ENCODE measurements at regions not wholly inside any gene's neighbourhood (a gene's known extent, or its start where the extent isn't known, plus 50 kb on each side); places are given as distances from the start of the nearest gene placed in this dataset.

- TF ChIP-seq CTCF (IDR thresholded peaks at IDR 0.05; ENCODE audit: borderline replicate concordance, insufficient read depth, low read depth, low read length): no peak
- H3K4me3 ChIP-seq (ENCODE audit: low read depth, low read length): no peak overlapping the region
Measured at GRCh38 chr13:22405891-22406290, 735.0 kb downstream of the FGF9 start.

GRCh38 chr13:22412452-22412851 lies 741.6 kb downstream of the FGF9 start:
- TF ChIP-seq CTCF (IDR thresholded peaks at IDR 0.05; ENCODE audit: borderline replicate concordance, insufficient read depth, low read depth, low read length): no peak
- no peak overlapping the region for H3K4me3 ChIP-seq (ENCODE audit: low read depth, low read length)

DNA sequence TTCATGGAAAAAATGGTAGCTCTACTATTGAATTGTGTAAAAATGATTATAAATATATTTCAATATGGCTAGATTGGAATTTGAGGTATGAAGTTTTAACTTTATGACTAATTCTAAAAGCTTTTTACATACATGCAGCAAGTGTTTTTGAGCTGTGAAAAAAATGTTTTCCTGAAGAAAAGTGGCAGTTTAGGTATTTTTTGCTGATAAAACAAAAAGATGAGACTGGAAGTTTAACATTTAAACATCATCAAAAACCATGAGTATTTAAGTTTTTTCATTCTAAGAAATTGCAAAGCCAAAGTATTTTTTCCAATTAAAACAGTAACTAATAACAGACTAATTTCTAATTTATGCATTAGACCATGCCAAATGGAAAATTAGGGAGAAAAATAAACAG lies 751.1 kb downstream of the FGF9 start:
- H3K4me3 ChIP-seq (ENCODE audit: low read depth, low read length): no peak overlapping the region
- no peak for TF ChIP-seq CTCF (IDR thresholded peaks at IDR 0.05; ENCODE audit: borderline replicate concordance, insufficient read depth, low read depth, low read length)

GRCh38 chr13:22422712-22423111 lies 751.8 kb downstream of the FGF9 start:
- no peak overlapping the region for H3K4me3 ChIP-seq (ENCODE audit: low read depth, low read length)
- TF ChIP-seq CTCF (IDR thresholded peaks at IDR 0.05; ENCODE audit: borderline replicate concordance, insufficient read depth, low read depth, low read length): no peak

DNA sequence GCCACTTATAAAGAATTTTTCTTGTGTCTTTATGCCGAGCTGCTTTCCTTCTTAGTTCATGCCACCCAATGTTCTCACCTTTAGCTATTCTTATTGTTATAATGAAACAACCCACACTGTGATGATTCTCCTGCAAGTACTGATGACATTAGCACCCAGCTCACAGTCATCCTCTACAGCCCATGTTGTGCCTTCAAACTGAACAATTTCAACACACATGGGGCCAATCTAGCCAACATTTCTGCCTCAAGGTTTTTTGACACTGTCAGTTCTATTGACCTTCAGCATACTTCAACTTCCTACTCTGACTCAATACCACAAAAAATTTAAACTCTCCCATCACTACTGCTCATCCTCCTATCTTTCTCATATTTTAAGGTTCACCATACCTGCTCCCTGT lies 752.4 kb downstream of the FGF9 start:
- TF ChIP-seq CTCF (IDR thresholded peaks at IDR 0.05; ENCODE audit: borderline replicate concordance, insufficient read depth, low read depth, low read length): no peak
- H3K4me3 ChIP-seq (ENCODE audit: low read depth, low read length): no peak overlapping the region

DNA sequence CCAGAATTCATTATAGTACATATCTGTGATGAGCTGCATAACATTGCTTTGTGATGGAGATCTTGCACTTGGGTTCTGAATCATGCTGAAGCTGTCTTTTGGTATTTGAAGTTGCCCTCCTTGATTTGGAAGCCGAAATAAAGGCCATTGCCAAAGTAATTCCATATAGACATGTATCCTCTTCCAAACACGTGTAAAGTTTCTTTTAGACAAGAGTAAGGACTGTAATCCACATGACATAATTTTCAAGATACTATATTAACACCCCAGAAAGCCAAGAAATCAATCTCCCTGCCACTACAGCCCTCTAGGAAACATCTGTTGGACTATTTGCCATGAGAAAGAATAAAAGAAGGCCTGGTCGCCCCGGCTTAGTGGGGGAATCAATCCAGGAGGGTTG lies 754.2 kb downstream of the FGF9 start:
- TF ChIP-seq CTCF (IDR thresholded peaks at IDR 0.05; ENCODE audit: borderline replicate concordance, insufficient read depth, low read depth, low read length): no peak
- H3K4me3 ChIP-seq (ENCODE audit: low read depth, low read length): no peak overlapping the region

GRCh38 chr13:22427066-22427465 lies 753.7 kb upstream of the SGCG start:
- TF ChIP-seq CTCF (IDR thresholded peaks at IDR 0.05; ENCODE audit: borderline replicate concordance, insufficient read depth, low read depth, low read length): no peak

More at GRCh38 chr13:22427066-22427465, 753.7 kb upstream of the SGCG start:
- H3K4me3 ChIP-seq (ENCODE audit: low read depth, low read length): no peak overlapping the region

Measured in GM12875 (cell line).